NCI-H2029 treated with DMSO at 0.1 percent for 48 hours (cell line): ENCODE measurements at regions not wholly inside any gene's neighbourhood (a gene's known extent, or its start where the extent isn't known, plus 50 kb on each side); places are given as distances from the start of the nearest gene placed in this dataset.

ENCODE experiments used
- DNase-seq: peaks from one replicate; lab custom pipeline; 2025; lab: John Stamatoyannopoulos, UW

- no peak for DNase-seq
These were observed 51.1 kb upstream of the THY1 start for GRCh38 chr11:119473901-119474681.

GRCh38 chr11:119473226-119473625 is 50.3 kb upstream of the THY1 start:
- DNase-seq: no peak

- no peak for DNase-seq
These were observed 49.9 kb upstream of the THY1 start for GRCh38 chr11:119472856-119473222.
